Panc1 (cell line): ENCODE measurements at regions not wholly inside any gene's neighbourhood (a gene's known extent, or its start where the extent isn't known, plus 50 kb on each side); places are given as distances from the start of the nearest gene placed in this dataset.

Experiments
- ATAC-seq: fragments of 200-7000 bp; cut with Tn5 transposase; 2 replicates; pipeline ENCODE4 v1.9.1; 2020; ENCODE audit warnings: mild to moderate bottlenecking, moderate library complexity
- BruUV-seq: library from RNA; stranded (reverse); fragments of 400-500 nt; replicated peaks from 2 replicates; lab custom pipeline; 2021; lab: Mats Ljungman, UMichigan
- CTCF ChIA-PET: fragments of 300-600 bp; sonication (Branson Sonifier 250); formaldehyde crosslinking; loops from one replicate; lab custom pipeline; 2022; ENCODE audit warnings: antibody characterized with exemption; lab: Charles Lee
- POLR2A ChIA-PET: fragments of 300-600 bp; sonication (Branson Sonifier 250); formaldehyde crosslinking; loops from one replicate; lab custom pipeline; 2022; ENCODE audit warnings: antibody characterized with exemption; lab: Charles Lee
- DNase-seq: peaks from one replicate; pipeline ENCODE4 v3.0.0-alpha.2; 2010; ENCODE audit warnings: low read depth, low spot score
- H3K27ac ChIP-seq: 2 replicates; pipeline ENCODE4 v1.5.1; 2011; ENCODE audit warnings: mild to moderate bottlenecking, low read length, inconsistent platforms
- H3K27me3 ChIP-seq: fragments of 200-500 bp; sonication (Bioruptor generic); 2 replicates; pipeline ENCODE4 v1.6.0; 2014; ENCODE audit warnings: low read length, inconsistent platforms; ENCODE audit not compliant: control insufficient read depth, insufficient read depth
- H3K36me3 ChIP-seq: fragments of 200-500 bp; sonication (Bioruptor generic); 2 replicates; pipeline ENCODE4 v1.5.1; 2014; ENCODE audit warnings: inconsistent platforms, mild to moderate bottlenecking, low read length, moderate library complexity; ENCODE audit not compliant: control insufficient read depth, insufficient read depth
- H3K4me1 ChIP-seq: 2 replicates; pipeline ENCODE4 v1.5.1; 2011; ENCODE audit warnings: inconsistent platforms, mild to moderate bottlenecking, low read length, moderate library complexity; ENCODE audit not compliant: control insufficient read depth, insufficient read depth
- H3K4me3 ChIP-seq, 2 experiments: 2 replicates each; pipeline ENCODE4 v1.5.1; 2011 to 2012; ENCODE audit warnings: low read depth in 2 of 2, low read length in 2 of 2, mild to moderate bottlenecking in 2 of 2, inconsistent platforms in 1 of 2, moderate library complexity in 1 of 2
- H3K9me3 ChIP-seq: fragments of 200-500 bp; sonication (Bioruptor generic); 2 replicates; pipeline ENCODE4 v1.5.1; 2014; ENCODE audit warnings: low read depth, mild to moderate bottlenecking, inconsistent platforms, low read length, moderate library complexity; ENCODE audit not compliant: control insufficient read depth, insufficient read depth
- POLR2AphosphoS5 ChIP-seq: IDR thresholded peaks from 2 replicates; pipeline ENCODE4 v1.6.1; 2012; ENCODE audit warnings: mild to moderate bottlenecking, low read depth, low read length, moderate library complexity
- REST ChIP-seq, 2 experiments: IDR thresholded peaks; 2 replicates each; pipeline ENCODE4 v1.6.1; 2011 to 2012; ENCODE audit warnings: low read depth in 2 of 2, control low read depth in 1 of 2, low read length in 1 of 2, mild to moderate bottlenecking in 1 of 2, moderate library complexity in 1 of 2; ENCODE audit not compliant: insufficient read depth in 1 of 2
- SIN3A ChIP-seq: IDR thresholded peaks from 2 replicates; pipeline ENCODE4 v1.6.1; 2012; ENCODE audit warnings: low read depth, mild to moderate bottlenecking, low read length, moderate library complexity, borderline replicate concordance; ENCODE audit not compliant: insufficient read depth
- TCF7L2 ChIP-seq: IDR thresholded peaks from 2 replicates; pipeline ENCODE4 v1.6.1; 2011; ENCODE audit warnings: mild to moderate bottlenecking, low read depth, low read length, inconsistent platforms
- in situ Hi-C: cut with HindIII; loops from 2 replicates; pipeline ENCODE4 v1.10.0; 2016; ENCODE audit warnings: low sequenced_read_pairs, low pct_unique_long_range_greater_than_20kb
- intact Hi-C: fragments of 100-400 bp; cut with micrococcal nuclease; formaldehyde crosslinking; loops from one replicate; pipeline ENCODE4 v1.10.0; 2022; ENCODE audit not compliant: unreplicated experiment
- TF ChIP-seq, protein P1 (sequence below): fragments of 450-650 bp; IDR thresholded peaks from 2 replicates; pipeline ENCODE4 v1.5.1; 2017; ENCODE audit warnings: mild to moderate bottlenecking

GRCh38 chr10:36634916-36635315 is 490.5 kb upstream of the ANKRD30A start:
- BruUV-seq: no TSS peak
- H3K4me3 ChIP-seq: no peak overlapping the region
- ChIA-PET CTCF (no interaction called here), POLR2A (no interaction called here)
- intact Hi-C loops: no loop called here
- ATAC-seq: no peak
- DNase-seq: no peak
- H3K27me3 ChIP-seq: no peaks in the 10 kb centered on the region
- TF ChIP-seq, protein P1, sequence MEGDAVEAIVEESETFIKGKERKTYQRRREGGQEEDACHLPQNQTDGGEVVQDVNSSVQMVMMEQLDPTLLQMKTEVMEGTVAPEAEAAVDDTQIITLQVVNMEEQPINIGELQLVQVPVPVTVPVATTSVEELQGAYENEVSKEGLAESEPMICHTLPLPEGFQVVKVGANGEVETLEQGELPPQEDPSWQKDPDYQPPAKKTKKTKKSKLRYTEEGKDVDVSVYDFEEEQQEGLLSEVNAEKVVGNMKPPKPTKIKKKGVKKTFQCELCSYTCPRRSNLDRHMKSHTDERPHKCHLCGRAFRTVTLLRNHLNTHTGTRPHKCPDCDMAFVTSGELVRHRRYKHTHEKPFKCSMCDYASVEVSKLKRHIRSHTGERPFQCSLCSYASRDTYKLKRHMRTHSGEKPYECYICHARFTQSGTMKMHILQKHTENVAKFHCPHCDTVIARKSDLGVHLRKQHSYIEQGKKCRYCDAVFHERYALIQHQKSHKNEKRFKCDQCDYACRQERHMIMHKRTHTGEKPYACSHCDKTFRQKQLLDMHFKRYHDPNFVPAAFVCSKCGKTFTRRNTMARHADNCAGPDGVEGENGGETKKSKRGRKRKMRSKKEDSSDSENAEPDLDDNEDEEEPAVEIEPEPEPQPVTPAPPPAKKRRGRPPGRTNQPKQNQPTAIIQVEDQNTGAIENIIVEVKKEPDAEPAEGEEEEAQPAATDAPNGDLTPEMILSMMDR: no peak
- TF ChIP-seq TCF7L2 (no peak), POLR2AphosphoS5 (no peak), REST (IDR thresholded peaks at IDR 0.05; ENCODE audit: insufficient read depth in 1 of 2, low read depth in 2 of 2, low read length in 1 of 2) (no peak), SIN3A (no peak)
- H3K9me3 ChIP-seq: no peaks in the 10 kb centered on the region
- H3K36me3 ChIP-seq: no peaks in the 10 kb centered on the region
- H3K27ac ChIP-seq: no peak overlapping the region
- in situ Hi-C loops: no loop called here
- H3K4me1 ChIP-seq: no peaks in the 10 kb centered on the region

DNA sequence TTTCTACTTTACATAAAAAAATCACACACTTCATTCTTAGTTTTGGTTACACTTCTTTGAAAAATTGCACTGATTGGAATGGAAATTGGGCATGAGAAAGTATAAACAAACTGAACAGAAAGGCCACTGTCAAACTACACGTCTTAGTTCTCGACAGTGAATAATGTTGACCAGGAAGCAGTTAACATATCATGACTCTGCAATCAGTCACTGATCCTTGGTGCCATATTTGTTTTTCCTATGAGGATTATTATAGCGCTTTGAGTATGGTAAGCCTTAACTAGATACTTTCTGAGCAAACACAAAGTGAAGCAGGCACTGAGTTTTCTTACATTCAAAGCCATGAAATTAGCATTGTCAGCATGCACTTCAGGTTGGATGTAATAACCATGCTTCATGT is 495.1 kb upstream of the ANKRD30A start:
- intact Hi-C loops (no loop called here), in situ Hi-C loops (no loop called here)
- TF ChIP-seq TCF7L2 (no peak), POLR2AphosphoS5 (no peak), REST (IDR thresholded peaks at IDR 0.05; ENCODE audit: insufficient read depth in 1 of 2, low read depth in 2 of 2, low read length in 1 of 2) (no peak), SIN3A (no peak)
- TF ChIP-seq, protein P1: no peak
- H3K36me3 ChIP-seq: no peaks in the 10 kb centered on the region
- ATAC-seq (no peak), DNase-seq (no peak)
- no peak overlapping the region for H3K27ac ChIP-seq
- CTCF ChIA-PET: no interaction called here
- no peaks in the 10 kb centered on the region for H3K4me1 ChIP-seq
- BruUV-seq: no TSS peak
- no peak overlapping the region for H3K4me3 ChIP-seq
- no peaks in the 10 kb centered on the region for H3K27me3 ChIP-seq
- no peaks in the 10 kb centered on the region for H3K9me3 ChIP-seq
- POLR2A ChIA-PET: no interaction called here
